ENCODE measurements at regions not wholly inside any gene's neighbourhood (a gene's known extent, or its start where the extent isn't known, plus 50 kb on each side); places are given as distances from the start of the nearest gene placed in this dataset.
A peak's percentile ranks its signal among the peaks of the same experiment; 100 is the strongest.

DNA sequence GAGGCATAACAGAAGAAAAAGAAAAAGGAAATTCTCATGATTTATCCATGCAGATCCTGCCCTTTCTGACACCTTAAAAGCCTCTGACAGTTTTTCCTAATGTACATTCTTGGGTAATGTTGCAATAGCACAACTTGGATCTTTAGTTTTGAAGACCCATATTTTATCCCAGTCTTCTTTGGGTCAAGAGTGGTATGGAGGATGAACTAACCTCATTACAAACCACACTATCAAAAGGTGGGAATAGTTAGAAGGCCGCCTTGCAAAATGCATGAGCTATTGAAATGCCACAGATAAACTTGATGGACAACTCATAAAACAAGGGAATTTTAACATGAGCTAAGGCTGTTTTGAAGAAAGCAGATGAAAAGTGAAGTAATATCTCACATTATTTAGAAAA, 1479.8 kb upstream of the ACVR2A start:
- Histone ChIP-seq H3K79me2 (ENCODE audit: control insufficient read depth, insufficient read depth, low read length) (no peaks in the 10 kb centered on the region), H3K9me3 (ENCODE audit: control insufficient read depth, insufficient read depth, low read depth, low read length) (no peaks in the 10 kb centered on the region), H4K20me1 (ENCODE audit: control insufficient read depth, extremely low read depth, insufficient read depth, low read length) (no peaks in the 10 kb centered on the region), H3K4me3 (replicated peaks in 1 of 4; ENCODE audit: control extremely low read depth in 1 of 4, insufficient read depth in 1 of 4, low read depth in 3 of 4, low read length in 4 of 4) (no peak overlapping the region), H3K27me3 (ENCODE audit: control insufficient read depth, insufficient read depth, low read length) (no peaks in the 10 kb centered on the region), H3K4me1 (ENCODE audit: control insufficient read depth, extremely low read depth, insufficient read depth, low read length) (no peaks in the 10 kb centered on the region), H3K27ac (ENCODE audit: insufficient read depth, low read length) (no peak overlapping the region), H3K36me3 (ENCODE audit: control insufficient read depth, insufficient read depth, low read length) (no peaks in the 10 kb centered on the region), H2AFZ (ENCODE audit: low read length) (no peak overlapping the region), H3K4me2 (ENCODE audit: extremely low read depth, insufficient read depth, low read length) (no peak overlapping the region), H3K9ac (ENCODE audit: insufficient read depth, low read length) (no peak overlapping the region)
- no peak for DNase-seq (ENCODE audit: low read depth in 2 of 2)
- TF ChIP-seq EZH2 (IDR thresholded peaks at IDR 0.05; ENCODE audit: low read length, missing control alignments): no peak
- TF ChIP-seq, protein P1, sequence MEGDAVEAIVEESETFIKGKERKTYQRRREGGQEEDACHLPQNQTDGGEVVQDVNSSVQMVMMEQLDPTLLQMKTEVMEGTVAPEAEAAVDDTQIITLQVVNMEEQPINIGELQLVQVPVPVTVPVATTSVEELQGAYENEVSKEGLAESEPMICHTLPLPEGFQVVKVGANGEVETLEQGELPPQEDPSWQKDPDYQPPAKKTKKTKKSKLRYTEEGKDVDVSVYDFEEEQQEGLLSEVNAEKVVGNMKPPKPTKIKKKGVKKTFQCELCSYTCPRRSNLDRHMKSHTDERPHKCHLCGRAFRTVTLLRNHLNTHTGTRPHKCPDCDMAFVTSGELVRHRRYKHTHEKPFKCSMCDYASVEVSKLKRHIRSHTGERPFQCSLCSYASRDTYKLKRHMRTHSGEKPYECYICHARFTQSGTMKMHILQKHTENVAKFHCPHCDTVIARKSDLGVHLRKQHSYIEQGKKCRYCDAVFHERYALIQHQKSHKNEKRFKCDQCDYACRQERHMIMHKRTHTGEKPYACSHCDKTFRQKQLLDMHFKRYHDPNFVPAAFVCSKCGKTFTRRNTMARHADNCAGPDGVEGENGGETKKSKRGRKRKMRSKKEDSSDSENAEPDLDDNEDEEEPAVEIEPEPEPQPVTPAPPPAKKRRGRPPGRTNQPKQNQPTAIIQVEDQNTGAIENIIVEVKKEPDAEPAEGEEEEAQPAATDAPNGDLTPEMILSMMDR (conservative IDR thresholded peaks at IDR 0.05 in 1 of 2, IDR thresholded peaks at IDR 0.05 in 1 of 2; ENCODE audit: low read depth in 1 of 2, low read length in 2 of 2): no peak

- H3K9ac ChIP-seq (ENCODE audit: insufficient read depth, low read length): no peak overlapping the region
- DNase-seq (ENCODE audit: low read depth in 2 of 2): peak in 1 of 2 donors; percentile 27
These were observed 1481.1 kb upstream of the ACVR2A start for GRCh38 chr2:146363731-146364130.

GRCh38 chr2:146351689-146352088, 1493.1 kb upstream of the ACVR2A start:
- TF ChIP-seq, protein P1 (conservative IDR thresholded peaks at IDR 0.05 in 1 of 2, IDR thresholded peaks at IDR 0.05 in 1 of 2; ENCODE audit: low read depth in 1 of 2, low read length in 2 of 2): no peak
- no peak for DNase-seq (ENCODE audit: low read depth in 2 of 2)

More at GRCh38 chr2:146363731-146364130, 1481.1 kb upstream of the ACVR2A start:
- H3K9me3 ChIP-seq (ENCODE audit: control insufficient read depth, insufficient read depth, low read depth, low read length): no peaks in the 10 kb centered on the region
- no peaks in the 10 kb centered on the region for H3K27me3 ChIP-seq (ENCODE audit: control insufficient read depth, insufficient read depth, low read length)
- no peak overlapping the region for H3K4me2 ChIP-seq (ENCODE audit: extremely low read depth, insufficient read depth, low read length)
- no peaks in the 10 kb centered on the region for H3K36me3 ChIP-seq (ENCODE audit: control insufficient read depth, insufficient read depth, low read length)
- H4K20me1 ChIP-seq (ENCODE audit: control insufficient read depth, extremely low read depth, insufficient read depth, low read length): no peaks in the 10 kb centered on the region
- no peak overlapping the region for H3K4me3 ChIP-seq (replicated peaks in 1 of 4; ENCODE audit: control extremely low read depth in 1 of 4, insufficient read depth in 1 of 4, low read depth in 3 of 4, low read length in 4 of 4)
- H3K27ac ChIP-seq (ENCODE audit: insufficient read depth, low read length): no peak overlapping the region
- H3K79me2 ChIP-seq (ENCODE audit: control insufficient read depth, insufficient read depth, low read length): no peaks in the 10 kb centered on the region
- H3K4me1 ChIP-seq (ENCODE audit: control insufficient read depth, extremely low read depth, insufficient read depth, low read length): no peaks in the 10 kb centered on the region
- H2AFZ ChIP-seq (ENCODE audit: low read length): no peak overlapping the region
- TF ChIP-seq, protein P1 (conservative IDR thresholded peaks at IDR 0.05 in 1 of 2, IDR thresholded peaks at IDR 0.05 in 1 of 2; ENCODE audit: low read depth in 1 of 2, low read length in 2 of 2): no peak
- no peak for TF ChIP-seq EZH2 (IDR thresholded peaks at IDR 0.05; ENCODE audit: low read length, missing control alignments)

More at GRCh38 chr2:146351689-146352088, 1493.1 kb upstream of the ACVR2A start:
- H3K36me3 ChIP-seq (ENCODE audit: control insufficient read depth, insufficient read depth, low read length): no peaks in the 10 kb centered on the region
- no peaks in the 10 kb centered on the region for H4K20me1 ChIP-seq (ENCODE audit: control insufficient read depth, extremely low read depth, insufficient read depth, low read length)
- H3K27me3 ChIP-seq (ENCODE audit: control insufficient read depth, insufficient read depth, low read length): no peaks in the 10 kb centered on the region
- H3K9me3 ChIP-seq (ENCODE audit: control insufficient read depth, insufficient read depth, low read depth, low read length): no peaks in the 10 kb centered on the region
- H3K4me2 ChIP-seq (ENCODE audit: extremely low read depth, insufficient read depth, low read length): no peak overlapping the region
- H3K79me2 ChIP-seq (ENCODE audit: control insufficient read depth, insufficient read depth, low read length): no peaks in the 10 kb centered on the region
- no peaks in the 10 kb centered on the region for H3K4me1 ChIP-seq (ENCODE audit: control insufficient read depth, extremely low read depth, insufficient read depth, low read length)
- no peak overlapping the region for H2AFZ ChIP-seq (ENCODE audit: low read length)
- no peak overlapping the region for H3K9ac ChIP-seq (ENCODE audit: insufficient read depth, low read length)
- H3K27ac ChIP-seq (ENCODE audit: insufficient read depth, low read length): no peak overlapping the region
- no peak overlapping the region for H3K4me3 ChIP-seq (replicated peaks in 1 of 4; ENCODE audit: control extremely low read depth in 1 of 4, insufficient read depth in 1 of 4, low read depth in 3 of 4, low read length in 4 of 4)

All from fibroblast of lung (primary cell).